IgD-negative memory B cell (primary cell): ENCODE measurements at regions not wholly inside any gene's neighbourhood (a gene's known extent, or its start where the extent isn't known, plus 50 kb on each side); places are given as distances from the start of the nearest gene placed in this dataset.

Experiments
- H3K27ac Mint-ChIP-seq, 3 donors: one replicate each; pipeline ENCODE4 v1.8.0; 2020 to 2022; ENCODE audit warnings: mild to moderate bottlenecking in 3 of 3, mixed read lengths in 3 of 3, moderate library complexity in 1 of 3
- H3K27me3 Mint-ChIP-seq: one replicate; pipeline ENCODE4 v1.8.0; 2021; ENCODE audit warnings: mixed read lengths
- H3K36me3 Mint-ChIP-seq: one replicate; pipeline ENCODE4 v1.8.0; 2020; ENCODE audit warnings: mild to moderate bottlenecking, mixed read lengths
- H3K4me1 Mint-ChIP-seq, 3 donors: one replicate each; pipeline ENCODE4 v1.8.0; 2020 to 2022; ENCODE audit warnings: mixed read lengths in 3 of 3, mild to moderate bottlenecking in 1 of 3
- H3K4me3 Mint-ChIP-seq, 4 donors: one replicate each; pipeline ENCODE4 v1.8.0; 2020 to 2022; ENCODE audit warnings: mild to moderate bottlenecking in 4 of 4, mixed read lengths in 4 of 4, moderate library complexity in 3 of 4
- H3K9me3 Mint-ChIP-seq, 3 donors: one replicate each; pipeline ENCODE4 v1.8.0; 2020 to 2021; ENCODE audit warnings: mixed read lengths in 3 of 3, mild to moderate bottlenecking in 1 of 3

GRCh38 chr3:96069065-96069464 is 745.3 kb upstream of the EPHA6 start:
- Mint-ChIP-seq H3K36me3 (no peaks in the 10 kb centered on the region), H3K27me3 (no peaks in the 10 kb centered on the region), H3K4me1 (no peaks in the 10 kb centered on the region), H3K27ac (no peak overlapping the region), H3K9me3 (peaks cover 0 to 4% (median 2%) of the 10 kb centered on the region in 3 donors), H3K4me3 (no peak overlapping the region)

GRCh38 chr3:96070678-96071077 is 743.7 kb upstream of the EPHA6 start:
- Mint-ChIP-seq H3K36me3 (no peaks in the 10 kb centered on the region), H3K9me3 (peaks cover 0 to 4% (median 2%) of the 10 kb centered on the region in 3 donors), H3K4me1 (no peaks in the 10 kb centered on the region), H3K27me3 (no peaks in the 10 kb centered on the region), H3K4me3 (no peak overlapping the region), H3K27ac (no peak overlapping the region)

GRCh38 chr3:96071097-96071496 is 743.3 kb upstream of the EPHA6 start:
- H3K9me3 Mint-ChIP-seq: peaks cover 0 to 8% (median 2%) of the 10 kb centered on the region in 3 donors
- no peak overlapping the region for H3K27ac Mint-ChIP-seq
- no peaks in the 10 kb centered on the region for H3K4me1 Mint-ChIP-seq
- H3K27me3 Mint-ChIP-seq: no peaks in the 10 kb centered on the region
- no peaks in the 10 kb centered on the region for H3K36me3 Mint-ChIP-seq
- no peak overlapping the region for H3K4me3 Mint-ChIP-seq

- Mint-ChIP-seq H3K27ac (no peak overlapping the region), H3K4me1 (no peaks in the 10 kb centered on the region), H3K4me3 (no peak overlapping the region), H3K9me3 (peaks cover 0 to 9% (median 2%) of the 10 kb centered on the region in 3 donors), H3K36me3 (no peaks in the 10 kb centered on the region), H3K27me3 (no peaks in the 10 kb centered on the region)
Measured at GRCh38 chr3:96072226-96072625, 742.2 kb upstream of the EPHA6 start.

- Mint-ChIP-seq H3K4me1 (no peaks in the 10 kb centered on the region), H3K4me3 (no peak overlapping the region), H3K27me3 (no peaks in the 10 kb centered on the region), H3K27ac (no peak overlapping the region), H3K36me3 (no peaks in the 10 kb centered on the region), H3K9me3 (peaks cover 2 to 10% (median 2%) of the 10 kb centered on the region in 3 donors)
Measured at GRCh38 chr3:96083610-96084009, 730.8 kb upstream of the EPHA6 start.

- Mint-ChIP-seq H3K4me3 (no peak overlapping the region), H3K27me3 (no peaks in the 10 kb centered on the region), H3K4me1 (no peaks in the 10 kb centered on the region), H3K36me3 (no peaks in the 10 kb centered on the region), H3K9me3 (peaks cover 2 to 10% (median 2%) of the 10 kb centered on the region in 3 donors), H3K27ac (no peak overlapping the region)
Measured at GRCh38 chr3:96086018-96086417, 728.4 kb upstream of the EPHA6 start.

GRCh38 chr3:96101006-96101560 is 713.3 kb upstream of the EPHA6 start:
- H3K4me3 Mint-ChIP-seq: no peak overlapping the region
- H3K9me3 Mint-ChIP-seq: peaks cover 2 to 11% (median 5%) of the 10 kb centered on the region in 3 donors
- H3K27ac Mint-ChIP-seq: no peak overlapping the region

GRCh38 chr3:96106701-96107100 is 707.7 kb upstream of the EPHA6 start:
- peaks cover 0 to 13% (median 0%) of the 10 kb centered on the region in 3 donors for H3K9me3 Mint-ChIP-seq
- no peaks in the 10 kb centered on the region for H3K27me3 Mint-ChIP-seq
- no peak overlapping the region for H3K27ac Mint-ChIP-seq
- H3K4me1 Mint-ChIP-seq: no peaks in the 10 kb centered on the region
- H3K4me3 Mint-ChIP-seq: no peak overlapping the region
- H3K36me3 Mint-ChIP-seq: no peaks in the 10 kb centered on the region

More at GRCh38 chr3:96101006-96101560, 713.3 kb upstream of the EPHA6 start:
- Mint-ChIP-seq H3K27me3 (no peaks in the 10 kb centered on the region), H3K36me3 (peaks cover 2% of the 10 kb centered on the region), H3K4me1 (no peaks in the 10 kb centered on the region)
